Kidney (tissue), 13 donors: ENCODE measurements at regions not wholly inside any gene's neighbourhood (a gene's known extent, or its start where the extent isn't known, plus 50 kb on each side); places are given as distances from the start of the nearest gene placed in this dataset.

Source experiments
- DNase-seq, 5 donors: peaks; one replicate each; pipeline ENCODE4 v3.0.0-alpha.2; 2013 to 2020
- FAIRE-seq: peaks from 2 replicates; lab custom pipeline; 2012; peaks lifted over from hg19 to GRCh38; lab: Jason Lieb, UNC
- H3K27ac ChIP-seq, 2 donors: one replicate each; pipeline ENCODE4 v1.7.0; 2013; ENCODE audit warnings: low read depth in 2 of 2, low read length in 2 of 2, inconsistent platforms in 1 of 2
- H3K27me3 ChIP-seq: one replicate; pipeline ENCODE4 v1.7.1; 2013; ENCODE audit warnings: low read length, inconsistent platforms; ENCODE audit not compliant: control insufficient read depth, insufficient read depth
- H3K36me3 ChIP-seq, 3 donors: one replicate each; pipeline versions ENCODE4 v1.7.0 to v1.7.1; 2013; ENCODE audit warnings: low read length in 3 of 3, control low read depth in 1 of 3, inconsistent platforms in 1 of 3; ENCODE audit not compliant: insufficient read depth in 3 of 3, control insufficient read depth in 2 of 3
- H3K4me1 ChIP-seq, 3 donors: one replicate each; pipeline versions ENCODE4 v1.7.0 to v1.7.1; 2013; ENCODE audit warnings: low read length in 3 of 3, inconsistent platforms in 1 of 3, low read depth in 1 of 3; ENCODE audit not compliant: control insufficient read depth in 2 of 3, insufficient read depth in 2 of 3
- H3K4me3 ChIP-seq, 3 donors: one replicate each; pipeline versions ENCODE4 v1.7.0 to v1.8.1; 2013; ENCODE audit warnings: low read length in 3 of 3, control low read depth in 1 of 3, inconsistent platforms in 1 of 3
- H3K9ac ChIP-seq, 3 donors: one replicate each; pipeline versions ENCODE4 v1.7.0 to v1.7.1; 2013; ENCODE audit warnings: low read length in 3 of 3, control low read depth in 1 of 3, inconsistent platforms in 1 of 3
- H3K9me3 ChIP-seq, 3 donors: one replicate each; pipeline versions ENCODE4 v1.7.0 to v1.7.1; 2013; ENCODE audit warnings: low read length in 3 of 3, control low read depth in 1 of 3, inconsistent platforms in 1 of 3; ENCODE audit not compliant: control insufficient read depth in 2 of 3, insufficient read depth in 1 of 3
- CTCF ChIP-seq: IDR thresholded peaks from 3 replicates; pipeline ENCODE4 v1.5.1; 2012; ENCODE audit warnings: mild to moderate bottlenecking, moderate library complexity, borderline replicate concordance; ENCODE audit not compliant: insufficient read depth; ENCODE audit errors: extremely low read depth
- intact Hi-C: fragments of 100-400 bp; cut with DNase I; formaldehyde crosslinking; loops from one replicate; pipeline ENCODE4 v1.11.1; 2022
- donor health status: control.
- donor health status: control.
- donor health status: control.
- donor health status: control.
- donor health status: control.
- donor health status: DM: yes; HTN: yes; CAD: no.
- donor health status: Normal renal cell carcinoma (clear cell type).

DNA sequence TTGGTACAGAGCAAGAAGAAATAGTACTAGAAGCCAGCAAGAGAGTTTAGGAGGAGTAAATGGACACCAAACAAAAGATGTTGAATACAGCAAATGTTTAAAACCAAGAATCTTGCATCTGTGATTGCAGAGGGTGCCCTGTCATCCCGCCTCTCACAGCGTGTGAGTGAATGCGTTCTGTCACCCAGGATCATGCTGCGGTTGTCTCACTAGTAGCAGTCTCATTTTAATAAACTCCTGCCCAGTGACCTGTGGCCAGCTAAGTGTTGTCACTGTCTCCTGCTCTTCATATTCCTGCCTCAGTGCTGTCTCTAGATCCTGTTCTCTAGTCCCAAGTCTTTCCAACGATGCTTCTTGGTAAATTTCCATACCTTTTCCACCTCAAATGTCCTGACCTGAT is 584.6 kb downstream of the MCTP2 start:
- H3K9ac ChIP-seq = no peak overlapping the region
- FAIRE-seq (no peak), DNase-seq (peak in 1 of 5 donors; percentile 6)
- intact Hi-C loops = no loop called here
- H3K27ac ChIP-seq = no peak overlapping the region
- no peak overlapping the region for H3K4me3 ChIP-seq
- H3K36me3 ChIP-seq = no peaks in the 10 kb centered on the region
- no peak for TF ChIP-seq CTCF
- H3K4me1 ChIP-seq = no peaks in the 10 kb centered on the region
- H3K9me3 ChIP-seq = no peaks in the 10 kb centered on the region
- H3K27me3 ChIP-seq = no peaks in the 10 kb centered on the region

- FAIRE-seq (no peak), DNase-seq (no peak)
- H3K27ac ChIP-seq = no peak overlapping the region
- H3K4me1 ChIP-seq = no peaks in the 10 kb centered on the region
- H3K9me3 ChIP-seq = no peaks in the 10 kb centered on the region
- no peaks in the 10 kb centered on the region for H3K27me3 ChIP-seq
- intact Hi-C loops = no loop called here
- H3K9ac ChIP-seq = no peak overlapping the region
- TF ChIP-seq CTCF = no peak
- no peak overlapping the region for H3K4me3 ChIP-seq
- H3K36me3 ChIP-seq = no peaks in the 10 kb centered on the region
Observed at GRCh38 chr15:94829887-94830884, 598.8 kb downstream of the MCTP2 start.

DNA sequence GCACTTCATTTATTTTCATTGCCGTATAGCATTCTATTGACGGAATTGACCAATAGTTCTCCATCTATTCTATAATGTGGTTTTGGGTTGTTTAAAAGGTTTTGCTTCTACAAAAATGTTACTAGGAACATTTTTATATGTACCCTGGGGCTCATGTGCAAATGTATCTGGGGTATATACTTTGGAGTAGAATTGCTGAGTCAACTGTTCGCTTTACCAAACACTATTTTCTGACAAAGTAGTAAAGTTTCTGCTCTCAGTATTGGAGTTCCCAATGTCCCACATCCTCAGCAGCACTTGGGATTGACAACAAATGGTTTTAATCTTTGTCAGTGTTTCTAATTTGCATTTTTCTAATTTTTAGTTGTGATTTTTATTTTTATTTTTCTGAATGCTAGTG is 602.6 kb downstream of the MCTP2 start:
- H3K4me1 ChIP-seq = no peaks in the 10 kb centered on the region
- no peaks in the 10 kb centered on the region for H3K9me3 ChIP-seq
- no peak overlapping the region for H3K4me3 ChIP-seq
- no peaks in the 10 kb centered on the region for H3K27me3 ChIP-seq
- no peaks in the 10 kb centered on the region for H3K36me3 ChIP-seq
- no peak overlapping the region for H3K9ac ChIP-seq
- TF ChIP-seq CTCF = no peak
- FAIRE-seq (no peak), DNase-seq (no peak)
- intact Hi-C loops = no loop called here
- no peak overlapping the region for H3K27ac ChIP-seq
